ENCODE measurements at regions not wholly inside any gene's neighbourhood (a gene's known extent, or its start where the extent isn't known, plus 50 kb on each side); places are given as distances from the start of the nearest gene placed in this dataset.

GRCh38 chr9:13943176-13943575 lies 370.8 kb downstream of the NFIB start:
- no peak for DNase-seq (ENCODE audit: low read depth)
- H3K4me3 ChIP-seq (ENCODE audit: low read length) = no peak overlapping the region
- TF ChIP-seq CTCF (conservative IDR thresholded peaks at IDR 0.05; ENCODE audit: low read depth, low read length) = no peak

- no peak for TF ChIP-seq CTCF (conservative IDR thresholded peaks at IDR 0.05; ENCODE audit: low read depth, low read length)
- DNase-seq (ENCODE audit: low read depth) = peak; percentile 20
- no peak overlapping the region for H3K4me3 ChIP-seq (ENCODE audit: low read length)
These were observed 371.2 kb downstream of the NFIB start for GRCh38 chr9:13942695-13943094.

GRCh38 chr9:13942201-13942600 lies 371.7 kb downstream of the NFIB start:
- TF ChIP-seq CTCF (conservative IDR thresholded peaks at IDR 0.05; ENCODE audit: low read depth, low read length) = no peak
- no peak overlapping the region for H3K4me3 ChIP-seq (ENCODE audit: low read length)
- no peak for DNase-seq (ENCODE audit: low read depth)

- DNase-seq (ENCODE audit: low read depth) = no peak
- no peak for TF ChIP-seq CTCF (conservative IDR thresholded peaks at IDR 0.05; ENCODE audit: low read depth, low read length)
- H3K4me3 ChIP-seq (ENCODE audit: low read length) = no peak overlapping the region
These were observed 372.2 kb downstream of the NFIB start for GRCh38 chr9:13941714-13942113.

GRCh38 chr9:13939701-13940490 lies 374.0 kb downstream of the NFIB start:
- DNase-seq (ENCODE audit: low read depth) = no peak
- H3K4me3 ChIP-seq (ENCODE audit: low read length) = no peak overlapping the region
- no peak for TF ChIP-seq CTCF (conservative IDR thresholded peaks at IDR 0.05; ENCODE audit: low read depth, low read length)

GRCh38 chr9:13939134-13939533 lies 374.8 kb downstream of the NFIB start:
- TF ChIP-seq CTCF (conservative IDR thresholded peaks at IDR 0.05; ENCODE audit: low read depth, low read length) = no peak
- no peak overlapping the region for H3K4me3 ChIP-seq (ENCODE audit: low read length)
- DNase-seq (ENCODE audit: low read depth) = peak; percentile 71

- no peak overlapping the region for H3K4me3 ChIP-seq (ENCODE audit: low read length)
- no peak for DNase-seq (ENCODE audit: low read depth)
- no peak for TF ChIP-seq CTCF (conservative IDR thresholded peaks at IDR 0.05; ENCODE audit: low read depth, low read length)
These were observed 379.5 kb downstream of the NFIB start for GRCh38 chr9:13934416-13934815.
